HG02623 (cell line): ENCODE measurements at regions not wholly inside any gene's neighbourhood (a gene's known extent, or its start where the extent isn't known, plus 50 kb on each side); places are given as distances from the start of the nearest gene placed in this dataset.

Experiments
- ATAC-seq: cut with Tn5 transposase; IDR thresholded peaks from one replicate; pipeline ENCODE4 v1.9.1; 2021; ENCODE audit warnings: moderate library complexity; ENCODE audit not compliant: unreplicated experiment

DNA sequence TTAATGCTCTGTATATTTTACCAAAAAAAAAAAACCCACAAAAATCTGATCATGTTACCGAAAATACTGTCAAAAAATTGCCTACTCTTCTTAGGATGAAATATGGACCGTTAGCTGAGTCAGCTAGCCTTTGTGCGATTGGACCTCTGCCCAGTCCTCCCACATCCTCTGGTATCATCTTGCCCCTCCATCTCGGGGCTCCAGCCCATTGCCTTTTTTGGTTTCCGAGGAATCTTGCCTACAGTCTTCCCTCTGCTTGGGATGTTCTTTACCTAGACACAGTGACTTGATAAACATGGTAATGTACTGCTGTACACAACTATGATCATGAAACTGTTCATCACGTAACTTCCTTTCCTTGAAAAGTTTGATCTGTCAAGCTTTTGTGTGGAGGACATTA is 371.4 kb downstream of the SV2B start:
- ATAC-seq: no peak

DNA sequence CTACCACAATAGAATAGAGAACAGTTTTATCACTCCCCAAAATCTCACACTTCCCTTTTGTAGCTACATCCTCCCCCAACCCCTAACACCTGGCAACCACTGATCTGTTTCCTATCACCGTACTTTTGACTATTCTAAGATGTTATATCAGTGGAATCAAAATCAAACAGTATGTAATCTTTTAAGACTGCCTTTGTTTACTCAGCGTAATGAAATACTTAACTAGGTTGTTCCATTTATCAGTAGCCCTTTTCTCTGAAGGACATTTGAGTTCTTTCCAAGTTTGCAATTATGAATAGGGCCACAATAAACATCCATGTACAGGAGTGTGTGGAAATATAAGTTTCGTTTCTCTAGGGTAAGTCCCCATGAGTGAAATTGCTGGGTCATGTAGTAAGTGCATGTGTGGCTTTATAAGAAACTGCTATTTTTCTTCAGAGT is 372.3 kb downstream of the SV2B start:
- ATAC-seq: no peak

DNA sequence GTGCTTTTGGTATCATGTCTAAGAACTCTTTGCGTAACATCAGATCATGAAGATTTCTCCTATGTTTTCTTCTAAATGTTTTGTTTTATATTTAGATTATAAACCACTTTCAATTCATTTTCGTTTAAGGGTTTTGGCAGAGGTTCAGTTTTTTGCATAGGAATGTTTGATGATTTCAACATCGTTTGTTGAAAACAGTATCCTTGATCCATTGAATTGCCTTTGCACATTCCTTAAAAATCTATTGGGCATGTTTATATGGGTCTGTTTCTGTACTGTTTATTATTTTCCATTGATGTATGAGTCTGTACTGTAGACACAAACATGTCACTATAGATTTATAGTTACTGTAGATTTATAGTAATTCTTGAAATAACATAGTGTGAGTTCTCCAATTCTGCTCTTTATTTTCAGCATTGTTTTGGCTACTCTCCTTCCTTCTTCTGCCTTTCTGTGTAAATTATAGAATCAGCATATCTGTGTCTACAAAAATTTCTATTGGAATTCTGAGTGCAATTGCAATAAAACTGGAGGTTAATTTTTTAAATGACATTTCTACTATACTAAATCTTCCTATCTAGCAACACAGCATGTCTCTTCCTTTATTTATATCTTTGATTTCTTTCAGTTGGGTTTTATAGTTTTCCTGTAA is 374.0 kb downstream of the SV2B start:
- ATAC-seq: no peak

DNA sequence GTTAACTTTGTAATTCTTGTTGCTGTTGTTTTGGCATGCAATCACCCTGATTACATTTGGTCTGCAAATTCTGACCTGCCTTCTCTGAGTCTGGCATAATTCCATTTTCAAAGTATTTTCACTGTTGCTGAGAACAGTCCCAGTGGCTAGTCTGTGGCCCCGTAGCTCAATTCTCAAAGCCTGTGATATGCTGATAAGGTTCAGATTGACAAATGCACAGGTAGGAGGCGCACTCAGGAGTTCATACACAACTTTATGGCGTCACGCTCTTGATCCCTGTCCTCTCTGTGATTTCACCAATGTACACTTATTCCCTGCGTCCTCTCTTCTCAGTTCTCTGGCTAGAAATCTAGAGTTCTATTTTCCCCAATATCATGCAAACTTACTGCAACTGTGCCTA is 376.6 kb upstream of the SLCO3A1 start:
- no peak for ATAC-seq

DNA sequence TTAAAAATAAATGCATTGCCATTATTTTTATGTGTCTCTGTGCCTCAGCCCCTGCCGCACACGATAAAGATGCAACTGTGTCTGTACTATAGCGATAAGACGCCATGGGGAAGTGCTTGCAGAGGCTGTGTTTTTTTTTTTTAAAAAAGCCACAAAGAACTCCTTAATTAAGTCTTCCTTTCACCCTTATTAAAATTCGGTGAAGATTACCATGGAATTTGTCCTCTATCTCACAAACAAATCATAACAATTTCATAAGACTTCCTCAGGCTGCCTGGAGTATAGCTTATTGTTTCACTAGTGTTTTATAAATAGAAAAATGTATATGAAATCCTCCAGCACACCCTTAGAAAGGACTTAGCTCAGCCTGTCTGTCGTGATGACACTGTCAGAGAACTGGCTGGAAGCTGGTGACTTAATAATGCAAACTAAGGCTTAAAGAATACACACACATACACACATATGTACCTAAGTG is 374.8 kb upstream of the SLCO3A1 start:
- no peak for ATAC-seq

DNA sequence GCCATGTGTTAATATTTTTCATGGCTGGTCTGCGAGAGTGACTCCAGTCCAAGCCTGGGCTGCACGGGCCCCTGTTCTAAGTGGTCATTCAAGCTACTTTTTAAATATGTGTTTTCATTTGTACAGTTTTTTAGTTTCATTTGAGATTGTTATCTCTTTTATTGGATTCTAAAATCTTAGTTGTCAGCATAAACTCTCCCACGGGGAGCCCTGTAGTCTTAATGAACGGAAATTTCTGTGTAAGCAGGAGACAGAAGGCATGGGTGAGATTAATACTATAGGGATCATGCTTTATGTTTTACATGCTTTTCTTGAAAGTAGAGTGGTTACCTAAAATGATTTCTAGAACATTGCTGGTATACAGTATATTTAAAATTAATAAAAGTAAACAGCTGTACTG is 373.1 kb upstream of the SLCO3A1 start:
- ATAC-seq: no peak

DNA sequence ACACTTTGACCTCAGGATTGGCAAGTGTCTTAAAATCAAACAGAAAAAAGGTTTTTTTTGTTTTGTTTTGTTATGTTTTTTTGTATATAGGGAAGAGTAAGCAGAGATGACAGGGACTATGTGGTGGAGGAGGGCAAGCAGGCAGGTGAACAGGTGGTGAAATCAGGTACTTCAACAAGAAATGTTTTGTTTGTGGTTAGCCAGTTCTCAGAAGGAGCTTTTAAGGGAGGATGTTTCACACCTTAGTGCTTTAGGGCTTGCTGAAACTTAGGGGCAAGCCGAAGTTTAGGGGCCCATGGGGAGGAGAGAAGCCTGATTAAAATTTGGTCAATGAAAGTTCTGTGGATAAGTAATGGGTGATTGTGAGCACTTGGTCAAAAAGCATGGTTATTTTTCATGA is 370.7 kb upstream of the SLCO3A1 start:
- no peak for ATAC-seq

DNA sequence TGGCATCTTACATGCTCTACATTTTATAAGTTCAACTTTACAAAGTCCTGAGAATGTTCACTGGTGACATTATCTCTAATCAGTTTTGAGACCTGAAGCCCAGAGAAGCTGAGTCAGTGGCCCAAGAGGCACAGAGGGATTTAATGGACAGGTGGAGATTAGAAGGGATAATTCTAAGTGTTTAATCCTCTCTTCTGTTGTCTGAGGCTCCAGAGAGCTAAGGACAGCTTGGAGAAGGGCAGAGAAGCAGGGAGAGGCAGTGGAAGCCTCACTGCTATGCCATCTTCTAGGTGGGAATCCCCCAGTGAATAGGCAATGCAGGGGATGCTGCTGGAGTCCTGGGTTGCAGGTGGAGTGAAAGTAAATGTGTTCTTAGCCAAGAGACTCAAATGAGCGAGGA is 369.4 kb upstream of the SLCO3A1 start:
- no peak for ATAC-seq

DNA sequence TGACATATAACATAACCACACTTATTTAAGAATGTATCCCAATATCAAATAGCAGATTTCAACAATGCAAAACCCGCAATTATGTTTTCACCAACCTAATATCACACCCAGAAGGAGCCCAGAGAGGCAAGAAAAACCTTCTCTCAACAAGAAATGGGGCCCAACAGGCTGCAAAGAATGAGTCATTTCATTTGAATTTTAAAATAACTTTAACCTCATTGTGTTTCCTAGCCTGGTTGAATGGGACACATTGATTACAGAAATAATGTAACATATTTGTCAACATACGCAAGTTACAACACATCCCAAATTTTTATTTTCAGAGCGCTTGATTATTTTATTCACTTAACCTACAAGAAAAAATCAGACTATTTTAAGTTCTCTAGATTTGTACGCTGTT is 365.1 kb upstream of the SLCO3A1 start:
- no peak for ATAC-seq

DNA sequence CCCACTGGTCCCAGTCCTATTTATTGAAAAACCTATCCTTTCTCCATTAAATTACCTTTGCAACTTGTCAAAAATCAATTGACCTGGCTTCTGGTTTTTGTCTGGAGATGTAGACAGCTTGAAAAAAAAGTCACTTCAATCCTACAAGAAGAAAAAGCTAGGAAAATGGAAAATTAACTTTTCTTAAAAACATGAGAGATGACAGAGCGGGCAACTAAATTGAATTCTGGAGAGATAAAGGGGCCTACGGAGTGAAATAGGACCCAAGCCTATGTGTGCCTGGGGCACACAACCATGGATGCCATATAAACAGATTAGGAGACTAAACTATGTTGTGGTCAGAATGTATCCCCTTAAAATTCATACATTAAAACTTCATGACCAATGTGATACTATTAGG is 363.3 kb upstream of the SLCO3A1 start:
- ATAC-seq: no peak

DNA sequence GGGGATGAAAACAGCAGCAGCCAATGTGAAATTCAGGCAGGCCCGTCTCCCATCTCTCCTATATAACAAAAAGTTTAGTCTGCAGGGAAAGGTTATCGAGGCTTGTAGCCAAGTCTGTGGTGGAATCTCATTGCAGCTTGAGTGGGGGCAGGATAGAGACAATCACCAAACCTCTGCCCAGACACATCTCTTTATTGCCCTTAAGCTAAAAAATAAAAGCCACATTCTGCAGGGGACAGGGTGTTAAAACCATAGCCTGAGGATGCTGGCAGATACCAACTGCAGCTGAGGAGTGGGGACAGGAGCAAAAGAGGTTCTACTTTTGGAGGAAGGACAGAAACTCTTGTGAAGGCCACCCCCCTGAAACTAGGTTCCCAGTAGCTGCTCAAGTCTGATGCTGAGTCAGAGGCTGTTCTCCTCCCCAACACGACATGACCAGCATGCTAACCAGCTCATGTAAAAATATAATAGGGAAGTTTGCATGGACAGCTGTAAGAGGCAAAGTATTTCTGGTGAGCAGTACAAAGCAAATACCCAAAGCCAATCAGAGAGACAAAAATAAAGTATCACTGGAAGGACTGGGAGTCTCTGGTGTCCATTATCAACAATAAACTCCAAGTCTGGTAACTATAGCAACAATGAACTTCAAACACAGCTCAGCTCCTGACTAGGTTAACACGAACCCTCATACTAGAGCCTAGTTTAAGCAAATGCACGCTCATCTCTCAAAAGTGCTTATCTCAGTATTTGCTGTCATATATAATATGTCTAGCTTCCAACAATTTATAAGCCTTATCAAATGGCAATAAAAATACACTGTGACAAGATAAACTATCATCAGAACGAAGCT is 362.2 kb upstream of the SLCO3A1 start:
- no peak for ATAC-seq

DNA sequence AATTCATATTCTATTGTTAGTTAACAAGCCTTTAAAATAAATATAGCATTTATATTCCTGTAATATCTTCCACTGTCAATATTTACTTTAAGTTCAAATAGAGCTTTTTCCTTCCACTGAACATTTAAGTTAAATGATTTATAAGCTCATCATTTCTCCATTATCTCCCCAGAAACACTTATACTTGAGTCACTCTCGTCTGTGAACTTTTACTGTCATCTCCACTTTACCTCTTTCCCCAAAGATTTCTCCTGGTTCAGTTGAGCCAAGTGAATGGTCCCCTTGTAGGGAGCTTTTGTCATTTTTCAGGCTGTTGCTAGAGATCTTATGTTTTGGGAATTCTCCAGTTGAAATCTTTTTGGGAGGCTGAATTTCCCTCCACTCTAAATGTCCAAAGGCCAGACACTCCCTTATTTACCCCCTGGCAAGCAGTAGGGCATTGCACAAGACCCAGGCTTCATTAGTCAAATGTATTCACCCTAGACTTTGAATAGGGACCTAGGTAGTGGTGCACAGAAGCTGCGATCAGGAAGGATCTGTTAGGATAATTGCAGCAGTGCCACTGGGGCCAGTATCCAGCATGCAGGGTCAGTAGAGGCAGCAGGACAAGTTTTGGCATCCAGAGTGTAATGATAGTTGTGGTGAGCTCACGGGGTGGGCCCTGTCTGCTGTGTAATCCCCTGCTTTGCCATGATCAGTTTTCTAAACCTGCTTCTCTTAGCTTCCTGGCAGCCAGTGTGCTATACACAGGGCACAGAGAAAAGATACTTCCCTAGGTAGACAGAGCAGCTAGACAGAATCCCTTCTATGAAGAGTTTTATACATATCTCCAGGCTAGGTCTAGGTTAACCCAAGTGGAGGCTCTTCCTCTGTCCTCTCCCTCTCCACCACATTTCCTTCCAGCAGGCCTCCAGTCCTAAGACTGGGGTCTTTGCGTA is 356.5 kb upstream of the SLCO3A1 start:
- no peak for ATAC-seq

DNA sequence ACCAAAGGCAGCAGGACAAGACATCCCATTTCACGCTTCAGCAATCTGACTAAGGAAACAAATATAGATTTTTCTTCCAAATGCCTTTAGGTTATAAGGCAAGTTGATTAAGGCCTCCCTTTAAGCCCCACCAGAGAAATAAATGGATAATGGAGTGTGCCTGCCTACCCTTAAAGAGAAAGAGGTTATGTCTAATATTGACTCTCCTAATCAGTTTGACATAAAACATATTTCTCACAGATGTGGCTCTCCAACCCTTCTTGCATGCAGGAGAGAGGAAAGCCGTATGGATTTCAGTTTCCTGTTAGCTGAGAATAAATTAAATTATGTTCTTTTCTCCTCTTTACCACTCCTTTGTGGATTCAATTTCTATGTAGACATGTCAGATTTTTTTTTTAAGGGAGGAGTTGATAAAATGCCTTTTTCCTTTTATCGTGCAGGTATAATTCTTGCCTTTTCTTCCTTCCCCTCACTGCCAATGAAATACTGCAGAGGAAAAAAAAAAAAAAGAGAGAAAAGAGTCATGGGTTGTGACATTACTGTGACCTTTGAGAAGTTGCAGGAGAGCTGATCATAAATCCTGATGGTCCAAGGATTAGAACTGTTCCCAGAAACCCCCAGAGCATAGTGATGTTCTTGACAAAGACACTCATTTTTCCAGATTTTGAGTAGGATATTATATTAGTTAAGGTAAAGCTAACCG is 355.3 kb upstream of the SLCO3A1 start:
- ATAC-seq: no peak

DNA sequence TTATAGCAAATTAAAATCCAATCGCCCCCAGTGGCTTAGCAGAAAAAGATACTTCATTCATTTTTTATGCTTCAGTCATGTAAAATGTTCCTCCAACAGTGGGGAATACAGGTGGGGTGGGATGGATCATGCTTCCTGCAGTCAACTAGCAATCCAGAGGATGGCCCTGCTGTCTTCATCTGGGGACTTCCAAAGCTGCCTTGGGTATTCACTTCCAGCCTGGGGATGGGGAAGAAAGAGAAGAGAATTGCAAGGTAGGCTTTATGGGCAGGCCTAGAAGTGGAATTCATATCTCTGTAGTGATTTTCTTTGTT is 354.8 kb upstream of the SLCO3A1 start:
- ATAC-seq: no peak

DNA sequence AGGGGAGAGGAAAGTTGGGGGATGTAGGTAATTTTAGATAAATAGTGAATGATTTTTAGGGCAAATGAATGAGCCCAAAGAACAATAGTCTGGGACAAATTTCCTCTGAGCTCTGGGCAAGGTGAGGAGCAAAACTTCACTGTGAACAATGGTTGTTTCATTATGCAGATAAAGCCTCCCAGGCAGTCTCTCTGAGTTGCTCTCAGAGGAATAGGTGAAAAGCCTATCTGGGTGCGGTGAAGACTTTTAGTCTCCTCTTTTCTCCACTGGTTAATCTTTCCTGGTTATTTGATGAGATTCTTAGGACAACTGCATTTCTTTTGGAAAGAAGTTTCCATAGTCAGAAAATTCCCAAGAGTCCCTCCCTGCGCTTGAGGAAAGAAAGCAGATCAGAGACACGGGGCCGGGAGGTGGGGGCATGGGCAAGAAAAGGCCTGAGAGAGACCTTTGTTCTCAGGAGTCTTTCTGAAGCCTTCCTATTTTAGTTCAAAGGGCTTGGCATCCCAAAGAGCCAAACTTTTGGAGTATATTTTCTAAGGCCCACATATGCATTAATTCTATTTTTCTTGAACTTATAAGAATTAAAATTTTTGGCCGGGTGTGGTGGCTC is 353.6 kb upstream of the SLCO3A1 start:
- no peak for ATAC-seq

DNA sequence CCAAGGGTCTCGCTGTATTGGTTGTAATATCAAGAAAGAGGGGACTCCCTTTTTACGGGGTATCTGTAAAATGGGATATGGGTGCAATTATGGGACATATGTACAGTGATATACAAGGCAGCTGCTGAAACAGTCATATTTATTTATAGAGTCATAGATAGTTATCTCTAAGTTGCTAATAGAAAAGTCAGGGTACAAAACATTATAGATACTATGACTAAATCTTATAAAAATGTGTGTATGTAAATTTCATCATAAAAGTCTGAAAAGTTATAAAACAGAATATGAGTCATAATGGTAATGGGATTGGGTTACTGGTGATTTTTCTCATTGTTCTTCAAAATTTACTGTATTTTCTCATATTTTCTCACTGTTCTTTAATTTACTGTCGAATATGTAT is 344.9 kb upstream of the SLCO3A1 start:
- ATAC-seq: no peak

DNA sequence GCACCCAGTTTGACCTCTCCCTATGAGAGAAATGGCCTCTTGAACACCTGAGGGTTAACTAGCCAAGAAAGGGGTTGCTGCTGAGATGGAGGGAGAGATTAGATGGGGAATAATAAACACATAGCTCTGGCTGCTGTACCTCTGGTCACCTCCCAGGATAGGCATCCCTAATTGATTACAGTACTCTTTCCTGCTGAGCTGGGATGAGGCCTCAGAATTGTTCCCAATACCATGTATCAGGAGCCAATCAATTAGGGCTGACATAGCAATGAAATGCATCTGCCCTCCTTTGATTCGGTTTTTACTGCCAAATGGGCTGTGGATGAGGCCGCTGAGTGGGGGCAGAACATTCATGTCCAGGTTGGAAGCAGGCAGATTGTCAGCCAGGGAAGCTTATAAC is 339.4 kb upstream of the SLCO3A1 start:
- no peak for ATAC-seq

DNA sequence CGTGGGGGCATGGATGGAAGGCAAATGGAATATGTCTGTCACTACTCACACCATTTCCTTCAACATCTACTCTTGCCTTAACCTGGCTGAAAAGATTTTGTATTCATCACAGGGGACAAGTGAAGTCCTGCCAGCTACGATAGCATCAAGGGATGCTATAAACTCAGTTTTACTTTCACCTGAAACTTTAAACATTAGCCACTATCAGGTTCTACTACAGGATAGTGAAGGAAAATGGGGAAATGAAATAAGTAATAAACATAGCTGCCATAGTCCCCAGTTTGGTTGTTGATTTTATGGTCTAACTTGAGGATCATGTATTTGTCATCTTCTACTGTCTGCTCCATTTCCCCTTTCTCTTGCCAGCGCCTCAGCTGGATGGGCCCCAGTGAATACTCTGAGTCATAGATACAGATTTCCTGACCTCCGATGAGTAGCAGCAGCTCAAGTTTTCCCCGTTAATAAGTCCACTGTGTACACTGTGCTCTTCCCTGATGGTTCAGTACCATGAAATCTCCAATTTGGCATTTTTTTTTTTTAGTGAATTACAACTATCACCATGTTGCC is 338.2 kb upstream of the SLCO3A1 start:
- ATAC-seq: no peak

DNA sequence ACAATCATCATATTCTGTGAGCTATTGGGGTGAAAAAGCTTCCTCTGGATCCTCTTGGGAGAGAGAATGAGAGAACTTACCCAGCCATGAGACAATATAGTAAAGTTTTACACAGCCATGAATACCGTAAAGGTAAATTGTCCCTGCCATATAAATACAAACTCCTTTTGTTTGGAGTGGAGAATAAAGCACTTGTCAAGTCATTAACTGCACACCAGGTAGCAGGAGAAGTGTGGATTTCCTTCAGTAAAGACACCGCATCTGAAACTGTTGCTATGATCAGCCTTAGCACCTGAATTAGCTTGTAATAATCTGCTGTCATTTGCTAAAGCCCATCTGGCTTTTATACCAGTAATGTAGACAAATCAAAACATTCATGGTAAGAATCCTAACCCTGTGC is 336.6 kb upstream of the SLCO3A1 start:
- ATAC-seq: no peak

DNA sequence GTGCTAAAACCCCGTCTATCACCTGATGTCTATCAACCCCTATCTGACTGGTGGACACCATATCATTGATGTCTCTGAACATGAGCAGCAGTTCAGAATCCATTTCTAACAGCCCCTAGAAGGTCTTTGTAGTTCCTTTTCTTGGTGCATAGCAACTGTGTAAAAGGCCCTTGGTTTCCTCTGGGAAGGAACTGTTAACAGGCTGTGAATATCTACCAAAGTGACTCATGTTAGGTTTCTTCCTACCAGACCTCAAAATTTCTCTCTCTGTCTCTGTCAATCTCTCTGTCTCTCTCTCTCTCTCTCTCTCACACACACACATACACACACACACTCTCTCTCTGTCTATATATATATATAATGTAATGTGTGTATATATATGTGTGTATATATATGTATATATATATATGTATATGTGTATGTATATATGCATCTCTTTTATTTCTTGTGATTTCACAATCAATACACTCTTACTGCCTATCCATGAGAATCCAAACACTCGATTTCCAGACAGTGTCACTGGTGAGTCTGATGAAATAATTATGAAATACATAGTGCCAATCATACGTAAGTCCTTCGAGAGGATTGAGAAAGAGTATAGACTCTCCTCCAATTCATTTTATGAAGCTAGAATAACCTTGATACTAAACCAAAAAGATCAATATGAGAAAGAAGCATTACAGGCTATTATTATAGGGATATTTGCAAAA is 335.9 kb upstream of the SLCO3A1 start:
- no peak for ATAC-seq
